Esophagus muscularis mucosa (tissue), 4 donors: ENCODE measurements at regions not wholly inside any gene's neighbourhood (a gene's known extent, or its start where the extent isn't known, plus 50 kb on each side); places are given as distances from the start of the nearest gene placed in this dataset.

Experiments
- CTCF ChIP-seq, 3 experiments: fragments of 200-600 bp in 2 of 3; fragments of 450-650 bp in 1 of 3; sonication (generic) in 2 of 3; IDR thresholded peaks; one replicate each; pipeline ENCODE4 v1.5.1; 2017 to 2019; ENCODE audit warnings: antibody characterized with exemption in 3 of 3, mild to moderate bottlenecking in 2 of 3, moderate library complexity in 1 of 3
- EP300 ChIP-seq: sonication (generic); formaldehyde crosslinking; IDR thresholded peaks from one replicate; pipeline ENCODE4 v1.6.1; 2017; ENCODE audit warnings: antibody characterized with exemption
- POLR2A ChIP-seq: fragments of 450-650 bp; IDR thresholded peaks from one replicate; pipeline ENCODE4 v1.6.1; 2017; ENCODE audit warnings: antibody characterized with exemption, moderate library complexity, mild to moderate bottlenecking, low read depth
- POLR2AphosphoS5 ChIP-seq, 2 donors: sonication (generic); formaldehyde crosslinking; IDR thresholded peaks; one replicate each; pipeline ENCODE4 v1.6.1; 2017; ENCODE audit warnings: antibody characterized with exemption in 2 of 2

GRCh38 chr4:53932796-53933610 is 131.4 kb downstream of the CHIC2 start:
- TF ChIP-seq EP300 (no peak), CTCF (IDR thresholded peaks at IDR 0.05) (no peak), POLR2AphosphoS5 (IDR thresholded peaks at IDR 0.05) (no peak), POLR2A (no peak)
